Sigmoid colon (tissue), 6 donors: ENCODE measurements at regions not wholly inside any gene's neighbourhood (a gene's known extent, or its start where the extent isn't known, plus 50 kb on each side); places are given as distances from the start of the nearest gene placed in this dataset.
"Not testable (repeated sequence)": the region's sequence is repeated elsewhere in the genome, so short reads cannot be mapped to it uniquely, and the experiment has no call there.

Source experiments
- DNase-seq: peaks from one replicate; pipeline ENCODE4 v3.0.0-alpha.2; 2019
- H3K27ac ChIP-seq, 4 donors: fragments of 200-600 bp; sonication (generic); one replicate each; pipeline ENCODE4 v1.5.1; 2016 to 2019; ENCODE audit warnings: mild to moderate bottlenecking in 1 of 4
- H3K27me3 ChIP-seq, 3 donors: fragments of 200-600 bp; sonication (generic); one replicate each; pipeline ENCODE4 v1.5.1; 2019; ENCODE audit warnings: mild to moderate bottlenecking in 1 of 3
- H3K36me3 ChIP-seq, 4 donors: fragments of 200-600 bp; sonication (generic); one replicate each; pipeline ENCODE4 v1.5.1; 2016 to 2019
- H3K4me1 ChIP-seq, 4 donors: fragments of 200-600 bp; sonication (generic); one replicate each; pipeline ENCODE4 v1.5.1; 2017 to 2019
- H3K4me3 ChIP-seq, 4 donors: fragments of 200-600 bp; sonication (generic); one replicate each; pipeline ENCODE4 v1.5.1; 2017 to 2019; ENCODE audit warnings: mild to moderate bottlenecking in 2 of 4, moderate library complexity in 1 of 4
- H3K9me3 ChIP-seq, 4 donors: fragments of 200-600 bp in 3 of 4; sonication (generic) in 3 of 4; one replicate each; pipeline versions ENCODE4 v1.5.1 to v1.6.1; 2013 to 2019
- EP300 ChIP-seq, 4 donors: sonication (generic); formaldehyde crosslinking; IDR thresholded peaks; one replicate each; pipeline ENCODE4 v1.6.1; 2017; ENCODE audit warnings: antibody characterized with exemption in 4 of 4
- POLR2A ChIP-seq, 2 donors: fragments of 450-650 bp; IDR thresholded peaks; one replicate each; pipeline ENCODE4 v1.6.1; 2016; ENCODE audit warnings: antibody characterized with exemption in 2 of 2, mild to moderate bottlenecking in 2 of 2, moderate library complexity in 2 of 2
- POLR2AphosphoS5 ChIP-seq, 4 donors: sonication (generic); formaldehyde crosslinking; IDR thresholded peaks; one replicate each; pipeline ENCODE4 v1.6.1; 2017; ENCODE audit warnings: antibody characterized with exemption in 4 of 4
- WGBS, 2 donors: extraction: QIAGEN DNeasy Blood & Tissue Kit; methylation state at CpG; one replicate each; pipeline ENCODE4 v1.1.7; 2013; 5-methylcytosine and 5-hydroxymethylcytosine counted together
- intact Hi-C: fragments of 100-400 bp; cut with DNase I; formaldehyde crosslinking; loops from one replicate; pipeline ENCODE4 v1.15.1; 2023
- TF ChIP-seq, protein P1 (sequence below), 4 experiments: fragments of 450-650 bp in 3 of 4; fragments of 200-600 bp in 1 of 4; IDR thresholded peaks; one replicate each; pipeline ENCODE4 v1.5.1; 2016 to 2019; ENCODE audit warnings: antibody characterized with exemption in 4 of 4, mild to moderate bottlenecking in 3 of 4, moderate library complexity in 2 of 4
- donor health status: healthy with polysubstance abuse.
- donor health status: healthy.

- 88 to 90% methylated on average over 11 of the region's 11 CpGs for WGBS, 2 donors
- H3K36me3 ChIP-seq: no peaks in the 10 kb centered on the region
- TF ChIP-seq EP300 (IDR thresholded peaks at IDR 0.05) (no peak), POLR2A (IDR thresholded peaks at IDR 0.05) (no peak), POLR2AphosphoS5 (IDR thresholded peaks at IDR 0.05) (no peak)
- TF ChIP-seq, protein P1, sequence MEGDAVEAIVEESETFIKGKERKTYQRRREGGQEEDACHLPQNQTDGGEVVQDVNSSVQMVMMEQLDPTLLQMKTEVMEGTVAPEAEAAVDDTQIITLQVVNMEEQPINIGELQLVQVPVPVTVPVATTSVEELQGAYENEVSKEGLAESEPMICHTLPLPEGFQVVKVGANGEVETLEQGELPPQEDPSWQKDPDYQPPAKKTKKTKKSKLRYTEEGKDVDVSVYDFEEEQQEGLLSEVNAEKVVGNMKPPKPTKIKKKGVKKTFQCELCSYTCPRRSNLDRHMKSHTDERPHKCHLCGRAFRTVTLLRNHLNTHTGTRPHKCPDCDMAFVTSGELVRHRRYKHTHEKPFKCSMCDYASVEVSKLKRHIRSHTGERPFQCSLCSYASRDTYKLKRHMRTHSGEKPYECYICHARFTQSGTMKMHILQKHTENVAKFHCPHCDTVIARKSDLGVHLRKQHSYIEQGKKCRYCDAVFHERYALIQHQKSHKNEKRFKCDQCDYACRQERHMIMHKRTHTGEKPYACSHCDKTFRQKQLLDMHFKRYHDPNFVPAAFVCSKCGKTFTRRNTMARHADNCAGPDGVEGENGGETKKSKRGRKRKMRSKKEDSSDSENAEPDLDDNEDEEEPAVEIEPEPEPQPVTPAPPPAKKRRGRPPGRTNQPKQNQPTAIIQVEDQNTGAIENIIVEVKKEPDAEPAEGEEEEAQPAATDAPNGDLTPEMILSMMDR (IDR thresholded peaks at IDR 0.05): no peak
- no peak overlapping the region for H3K4me3 ChIP-seq
- intact Hi-C loops: no loop called here
- DNase-seq: no peak
- H3K4me1 ChIP-seq: no peaks in the 10 kb centered on the region
- H3K27me3 ChIP-seq: no peaks in the 10 kb centered on the region
- H3K27ac ChIP-seq: no peak overlapping the region
- H3K9me3 ChIP-seq: no peaks in the 10 kb centered on the region
Measured at GRCh38 chr10:7040681-7041080, 370.2 kb downstream of the SFMBT2 start.

- H3K27ac ChIP-seq: no peak overlapping the region
- no peaks in the 10 kb centered on the region for H3K36me3 ChIP-seq
- DNase-seq: no peak
- TF ChIP-seq EP300 (IDR thresholded peaks at IDR 0.05) (no peak), POLR2A (IDR thresholded peaks at IDR 0.05) (no peak), POLR2AphosphoS5 (IDR thresholded peaks at IDR 0.05) (no peak)
- TF ChIP-seq, protein P1 (IDR thresholded peaks at IDR 0.05): no peak
- no peaks in the 10 kb centered on the region for H3K9me3 ChIP-seq
- intact Hi-C loops: no loop called here
- H3K4me1 ChIP-seq: no peaks in the 10 kb centered on the region
- H3K4me3 ChIP-seq: no peak overlapping the region
- H3K27me3 ChIP-seq: no peaks in the 10 kb centered on the region
Measured at GRCh38 chr10:7039859-7040258, 371.0 kb downstream of the SFMBT2 start.

GRCh38 chr10:7038416-7038815, 372.4 kb downstream of the SFMBT2 start:
- no peak for DNase-seq
- H3K27me3 ChIP-seq: no peaks in the 10 kb centered on the region
- TF ChIP-seq POLR2AphosphoS5 (IDR thresholded peaks at IDR 0.05) (no peak), EP300 (IDR thresholded peaks at IDR 0.05) (no peak), POLR2A (IDR thresholded peaks at IDR 0.05) (no peak)
- TF ChIP-seq, protein P1 (IDR thresholded peaks at IDR 0.05): no peak
- no peaks in the 10 kb centered on the region for H3K36me3 ChIP-seq
- H3K4me1 ChIP-seq: no peaks in the 10 kb centered on the region
- WGBS, 2 donors: 82 to 84% methylated on average over 1 of the region's 1 CpG
- no peak overlapping the region for H3K4me3 ChIP-seq
- no peak overlapping the region for H3K27ac ChIP-seq
- no peaks in the 10 kb centered on the region for H3K9me3 ChIP-seq
- intact Hi-C loops: no loop called here

GRCh38 chr10:7037434-7037833, 373.4 kb downstream of the SFMBT2 start:
- H3K36me3 ChIP-seq, intact Hi-C loops, H3K9me3 ChIP-seq, H3K27me3 ChIP-seq, DNase-seq, H3K4me3 ChIP-seq, H3K4me1 ChIP-seq, H3K27ac ChIP-seq: not testable (repeated sequence)
- 84 to 92% methylated on average over 2 of the region's 2 CpGs for WGBS, 2 donors

- H3K9me3 ChIP-seq: no peaks in the 10 kb centered on the region
- H3K27ac ChIP-seq: no peak overlapping the region
- H3K36me3 ChIP-seq: no peaks in the 10 kb centered on the region
- 69 to 84% methylated on average over 2 of the region's 2 CpGs for WGBS, 2 donors
- no peak overlapping the region for H3K4me3 ChIP-seq
- no peaks in the 10 kb centered on the region for H3K27me3 ChIP-seq
- TF ChIP-seq EP300 (IDR thresholded peaks at IDR 0.05): no peak
- TF ChIP-seq, protein P1 (IDR thresholded peaks at IDR 0.05): no peak
- TF ChIP-seq POLR2A (IDR thresholded peaks at IDR 0.05): no peak
- no peak for TF ChIP-seq POLR2AphosphoS5 (IDR thresholded peaks at IDR 0.05)
- no peak for DNase-seq
- intact Hi-C loops: no loop called here
- H3K4me1 ChIP-seq: no peaks in the 10 kb centered on the region
Measured at GRCh38 chr10:7036951-7037350, 373.9 kb downstream of the SFMBT2 start.
